GM23338 (cell line): ENCODE measurements at regions not wholly inside any gene's neighbourhood (a gene's known extent, or its start where the extent isn't known, plus 50 kb on each side); places are given as distances from the start of the nearest gene placed in this dataset.

Source experiments
- CREB1 ChIP-seq: fragments of 250-450 bp; sonication (Bioruptor Pico); IDR thresholded peaks from 2 replicates; pipeline ENCODE4 v1.5.0; 2020; ENCODE audit warnings: low read depth, mild to moderate bottlenecking, moderate library complexity
- CTCF ChIP-seq, 2 experiments: fragments of 200-600 bp in 1 of 2; sonication (generic) in 1 of 2; conservative IDR thresholded peaks; 2 replicates each; pipeline versions ENCODE4 v1.5.1 to v1.6.1; 2016 to 2017; ENCODE audit warnings: antibody characterized with exemption in 2 of 2, low read depth in 2 of 2, mild to moderate bottlenecking in 2 of 2, moderate library complexity in 1 of 2
- ETS1 ChIP-seq: IDR thresholded peaks from 2 replicates; pipeline ENCODE4 v1.6.1; 2016; ENCODE audit warnings: antibody characterized with exemption
- EZH2 ChIP-seq: fragments of 200-600 bp; sonication (generic); IDR thresholded peaks from one replicate; pipeline ENCODE4 v1.8.0; 2017; ENCODE audit warnings: antibody characterized with exemption, mild to moderate bottlenecking, low read depth; ENCODE audit not compliant: unreplicated experiment
- EZH2phosphoT487 ChIP-seq: fragments of 200-600 bp; sonication (generic); IDR thresholded peaks from one replicate; pipeline ENCODE4 v1.8.1; 2018; ENCODE audit warnings: antibody characterized with exemption; ENCODE audit not compliant: unreplicated experiment
- JUNB ChIP-seq: IDR thresholded peaks from one replicate; pipeline ENCODE4 v1.6.1; 2016; ENCODE audit warnings: antibody characterized with exemption; ENCODE audit not compliant: unreplicated experiment
- POLR2AphosphoS5 ChIP-seq: IDR thresholded peaks from 2 replicates; pipeline ENCODE4 v1.6.1; 2016; ENCODE audit warnings: antibody characterized with exemption, low read depth
- REST ChIP-seq: IDR thresholded peaks from one replicate; pipeline ENCODE4 v1.6.1; 2018; ENCODE audit warnings: antibody characterized with exemption; ENCODE audit not compliant: unreplicated experiment
- STAT1 ChIP-seq: IDR thresholded peaks from one replicate; pipeline ENCODE4 v1.6.1; 2016; ENCODE audit warnings: antibody characterized with exemption; ENCODE audit not compliant: unreplicated experiment
- ZNF114 ChIP-seq: fragments of 250-450 bp; sonication (Bioruptor Pico); IDR thresholded peaks from 2 replicates; pipeline ENCODE4 v1.5.0; 2020; ENCODE audit warnings: mild to moderate bottlenecking, moderate library complexity
- ZNF331 ChIP-seq: fragments of 250-450 bp; sonication (Bioruptor Pico); IDR thresholded peaks from 2 replicates; pipeline ENCODE4 v1.5.0; 2020; ENCODE audit warnings: low read depth, mild to moderate bottlenecking, moderate library complexity

GRCh38 chr1:172980971-172981370 is 69.8 kb downstream of the TNFSF18 start:
- TF ChIP-seq EZH2phosphoT487, result no peak
- TF ChIP-seq CTCF (conservative IDR thresholded peaks at IDR 0.05; ENCODE audit: low read depth in 2 of 2), result no peak
- TF ChIP-seq POLR2AphosphoS5, result no peak
- TF ChIP-seq EZH2, result no peak
- no peak for TF ChIP-seq REST
- no peak for TF ChIP-seq ETS1
- TF ChIP-seq CREB1, result no peak
- TF ChIP-seq JUNB, result no peak
- TF ChIP-seq STAT1, result no peak
- no peak for TF ChIP-seq ZNF114 (CRISPR knock-in tag)
- no peak for TF ChIP-seq ZNF331
